GM18508 (cell line): ENCODE measurements at regions not wholly inside any gene's neighbourhood (a gene's known extent, or its start where the extent isn't known, plus 50 kb on each side); places are given as distances from the start of the nearest gene placed in this dataset.

Source experiments
- ATAC-seq: cut with Tn5 transposase; IDR thresholded peaks from one replicate; pipeline ENCODE4 v1.9.1; 2021; ENCODE audit warnings: moderate number of reproducible peaks; ENCODE audit not compliant: insufficient read depth, unreplicated experiment

DNA sequence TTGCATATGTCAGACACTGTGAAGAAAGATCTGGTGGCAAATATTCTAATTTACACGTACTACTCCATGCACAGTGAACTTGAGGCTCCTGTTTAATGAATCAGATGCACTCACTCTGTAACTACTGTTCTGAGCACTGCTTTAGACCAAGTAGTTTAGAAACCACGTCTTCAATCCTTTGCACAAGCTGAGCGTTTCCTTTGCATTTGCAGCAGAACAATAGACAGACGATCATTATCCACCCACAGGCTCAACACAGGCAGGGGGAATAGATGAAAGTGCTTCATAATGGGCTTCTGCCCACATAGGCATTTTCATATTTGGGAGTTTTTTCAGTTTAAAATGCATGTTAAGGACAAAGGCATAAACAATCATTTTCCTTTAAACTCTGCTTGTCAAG is 423.3 kb upstream of the ADAMTS16 start:
- no peak for ATAC-seq

DNA sequence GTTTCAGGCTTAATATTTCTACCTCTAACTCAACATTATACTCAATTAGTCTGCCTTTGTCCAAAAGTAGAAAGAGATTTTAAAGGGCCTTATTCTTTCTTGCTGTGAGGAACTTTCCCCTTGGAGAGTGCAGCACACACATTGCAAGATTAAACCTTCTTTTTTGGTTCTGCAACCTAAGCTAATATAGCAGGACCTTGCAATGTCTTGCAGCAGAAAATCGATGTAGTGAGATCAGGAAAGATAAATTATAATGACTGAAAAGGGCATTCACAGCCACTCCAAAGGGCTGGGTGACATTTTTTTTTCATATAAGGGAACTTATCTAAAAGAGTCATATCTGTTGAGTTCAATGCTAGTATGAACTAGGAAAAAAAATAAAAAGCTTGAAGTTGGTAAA is 422.7 kb upstream of the ADAMTS16 start:
- ATAC-seq, result no peak

DNA sequence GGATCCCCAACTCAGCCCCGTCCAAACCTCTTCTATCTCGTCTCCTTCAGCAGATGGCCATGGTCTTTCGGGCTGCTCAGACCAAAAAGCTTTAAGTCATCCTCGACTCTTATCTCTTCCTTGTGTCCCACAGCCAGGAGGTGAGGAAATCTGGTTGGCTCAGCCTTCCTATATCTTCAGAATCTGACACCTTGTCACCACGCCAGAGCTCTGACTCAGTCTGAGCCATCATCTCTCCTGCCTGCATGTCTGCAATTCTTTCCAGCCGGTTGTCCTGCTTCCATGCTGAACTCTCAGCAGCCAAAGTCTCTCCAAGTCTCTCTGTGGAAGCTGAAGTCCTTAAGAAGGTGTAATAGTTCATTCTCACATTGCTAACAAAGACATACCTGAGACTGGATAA is 419.3 kb upstream of the ADAMTS16 start:
- ATAC-seq, result no peak

DNA sequence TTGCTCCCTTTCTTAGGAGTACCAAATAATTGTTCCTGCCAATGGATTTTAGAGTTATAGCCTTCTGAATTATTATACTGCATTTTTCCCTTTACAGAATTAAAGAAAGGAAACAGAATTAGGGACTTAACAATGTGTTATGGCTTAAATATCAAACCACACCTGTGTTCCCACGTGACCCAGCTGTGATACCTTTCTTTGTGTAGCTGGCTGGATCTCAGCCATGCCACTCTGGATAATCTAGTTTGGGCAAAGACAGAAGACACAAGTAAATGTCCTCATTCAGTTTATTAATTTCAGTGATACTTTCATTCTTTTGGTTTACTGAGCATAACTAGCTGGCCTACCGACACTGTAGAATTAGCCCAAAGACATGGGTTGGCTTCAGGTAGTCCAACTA is 417.2 kb upstream of the ADAMTS16 start:
- no peak for ATAC-seq

DNA sequence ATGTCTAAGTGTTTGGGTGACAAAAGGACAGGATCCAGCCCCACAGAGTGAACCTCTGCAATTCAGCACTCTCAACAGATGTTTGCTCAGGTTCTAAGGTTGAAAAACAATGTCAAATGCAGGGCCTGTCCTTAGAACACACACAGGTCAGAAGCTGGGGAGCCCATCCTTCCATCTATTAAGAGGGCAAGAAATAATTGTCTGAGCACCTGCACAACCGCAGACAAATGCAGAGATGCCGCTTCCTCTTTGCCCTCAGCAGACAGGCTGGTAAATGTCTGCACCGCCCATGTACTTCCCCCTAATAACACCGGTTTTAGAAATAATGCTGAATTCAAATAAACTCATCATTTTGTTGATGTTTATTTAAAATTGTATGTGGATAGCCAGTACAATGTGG is 414.5 kb upstream of the ADAMTS16 start:
- ATAC-seq, result no peak

DNA sequence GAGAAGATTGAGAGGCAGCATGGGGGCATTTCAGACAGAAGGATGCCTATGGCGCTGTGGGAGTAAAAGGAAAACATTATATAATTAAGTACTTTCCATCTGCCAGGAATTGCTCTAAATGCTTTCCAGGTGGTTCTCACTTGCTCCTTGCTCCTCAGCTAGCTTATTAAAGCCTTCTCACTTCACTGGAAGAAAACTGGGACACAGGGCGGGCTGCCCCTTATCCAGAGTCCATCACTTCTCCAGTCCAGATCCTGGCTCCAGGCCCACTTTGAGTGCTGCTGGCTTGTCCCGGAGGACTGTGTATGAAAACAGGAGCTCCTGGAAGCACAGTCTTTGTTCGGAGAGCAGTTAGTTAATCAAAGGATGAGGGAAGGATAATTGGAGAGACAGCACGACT is 409.9 kb upstream of the ADAMTS16 start:
- no peak for ATAC-seq

DNA sequence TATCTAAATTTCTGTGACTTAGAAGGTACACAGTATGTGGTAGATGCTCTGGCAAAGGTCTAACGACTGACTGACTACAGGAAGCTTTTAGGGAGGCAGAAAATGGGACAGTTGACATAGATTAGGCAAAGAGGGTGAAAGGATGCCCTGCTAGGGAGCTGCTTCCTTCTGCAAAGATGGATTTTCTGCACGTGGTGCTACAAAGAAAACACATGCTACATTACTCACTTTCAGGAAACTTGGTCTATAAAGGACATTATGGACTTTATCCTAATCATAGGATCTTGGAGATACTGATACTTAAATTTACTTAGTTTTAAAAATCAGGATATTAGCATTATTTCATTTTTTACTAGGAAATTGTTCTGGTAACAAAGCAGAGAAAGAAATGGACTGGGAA is 405.8 kb upstream of the ADAMTS16 start:
- ATAC-seq, result no peak

DNA sequence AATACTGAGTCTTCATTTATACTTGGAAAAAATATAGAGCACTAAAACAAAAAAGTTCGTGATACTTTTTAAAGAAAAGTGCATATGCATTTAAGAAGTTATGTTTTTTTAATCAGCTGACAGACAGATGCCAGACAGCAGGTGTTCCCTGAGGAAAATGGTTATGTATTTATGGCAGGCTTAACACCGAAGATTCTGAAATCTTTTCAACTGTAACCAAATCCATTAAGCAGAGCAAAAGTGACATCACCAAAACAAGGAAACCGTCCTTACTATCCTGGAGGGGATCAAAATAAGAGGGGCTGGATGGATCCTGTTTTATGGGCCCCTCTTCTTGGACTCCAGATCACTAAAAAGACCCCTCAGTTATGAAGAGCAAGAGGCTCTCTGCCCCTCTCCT is 404.9 kb upstream of the ADAMTS16 start:
- no peak for ATAC-seq

DNA sequence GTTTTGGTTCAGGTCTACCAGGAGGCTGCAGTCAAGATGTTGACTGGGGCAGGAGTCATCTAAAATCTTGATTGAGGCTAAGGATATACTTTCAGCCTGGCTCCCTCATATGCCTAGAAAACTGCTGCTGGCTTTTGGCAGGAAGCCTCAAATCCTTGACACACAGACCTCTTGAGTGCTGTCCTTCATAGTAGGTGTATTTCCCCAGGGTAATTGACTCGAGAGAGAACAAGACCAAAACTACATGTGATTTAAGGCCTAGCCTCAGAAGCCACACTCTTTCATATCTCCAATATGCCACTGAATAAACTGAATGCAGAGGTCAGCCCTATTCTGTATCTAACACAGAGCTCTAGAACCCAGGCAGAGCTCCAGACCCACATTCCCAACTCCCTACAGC is 402.3 kb upstream of the ADAMTS16 start:
- no peak for ATAC-seq

DNA sequence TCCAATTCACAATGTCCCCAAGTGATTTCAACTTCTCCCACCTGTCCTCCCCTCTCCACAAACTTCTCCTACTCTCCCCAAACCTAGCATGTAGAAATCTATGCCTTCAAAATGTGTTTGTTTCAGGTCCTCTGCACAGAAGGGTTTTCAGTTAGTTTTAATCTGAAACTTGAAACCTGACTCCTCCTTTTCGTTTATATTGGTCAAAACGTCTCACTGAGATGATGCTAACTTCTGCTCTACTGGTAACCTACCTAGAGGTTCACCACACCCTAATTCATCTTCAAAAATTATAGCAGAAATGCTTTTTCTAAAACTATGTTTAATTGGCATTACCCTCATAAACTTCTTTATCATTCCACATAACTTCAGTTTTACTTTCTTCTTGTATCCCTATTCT is 401.8 kb upstream of the ADAMTS16 start:
- no peak for ATAC-seq

DNA sequence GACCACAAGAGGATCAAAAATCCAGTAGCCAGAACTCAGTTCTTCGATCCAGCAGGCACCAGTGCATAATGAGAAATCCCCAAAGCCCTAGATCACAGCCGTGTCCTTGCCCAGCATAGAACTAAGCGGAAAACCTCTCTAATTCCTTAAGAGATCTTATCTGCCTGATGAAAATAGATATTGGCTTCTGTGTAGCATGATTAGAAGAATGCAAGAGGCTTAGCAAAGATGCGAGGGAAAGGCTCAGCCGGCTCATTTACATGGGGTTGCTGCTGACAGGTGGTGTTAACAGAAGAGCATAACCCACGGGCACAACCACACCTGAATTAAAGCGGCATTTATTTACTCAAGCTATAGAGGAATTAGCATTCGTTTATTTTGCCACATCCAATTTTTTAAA is 400.0 kb upstream of the ADAMTS16 start:
- no peak for ATAC-seq

DNA sequence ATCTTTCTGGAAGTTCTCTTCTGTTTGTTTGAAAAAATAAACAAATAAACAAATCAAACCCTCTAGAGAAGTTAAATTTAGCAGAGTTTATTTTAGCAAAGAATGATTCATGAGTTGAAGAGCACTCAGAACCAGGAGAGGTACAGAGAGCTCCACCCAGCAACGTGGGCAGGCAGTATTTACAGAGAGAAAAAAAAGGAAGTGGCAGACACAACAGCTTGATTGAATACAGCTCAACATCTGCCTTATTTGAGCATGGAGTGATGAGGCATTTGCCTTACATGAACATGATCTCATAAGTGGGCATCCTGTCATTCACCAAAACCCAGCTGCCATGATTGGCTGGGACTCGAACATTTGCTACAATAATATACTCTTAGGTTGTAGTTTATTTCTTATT is 381.6 kb upstream of the ADAMTS16 start:
- ATAC-seq, result no peak

DNA sequence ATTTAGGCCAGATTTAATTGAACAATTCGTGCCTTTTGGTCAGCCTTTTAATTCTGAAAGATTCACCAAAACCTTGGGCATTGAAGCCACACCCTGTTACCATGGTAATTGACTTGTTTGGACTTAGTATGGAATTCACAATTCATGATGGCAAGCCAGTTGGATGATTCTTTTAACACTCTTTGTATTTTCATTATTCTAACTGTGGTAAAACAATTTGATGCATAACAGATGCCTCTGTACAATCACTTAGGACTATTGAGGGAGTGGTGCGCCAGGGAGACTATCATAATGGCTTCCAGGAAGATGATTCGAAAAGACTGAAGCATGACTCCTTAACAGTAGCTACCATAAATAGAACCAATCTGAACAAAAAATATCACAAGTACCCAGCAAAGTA is 381.1 kb upstream of the ADAMTS16 start:
- no peak for ATAC-seq

DNA sequence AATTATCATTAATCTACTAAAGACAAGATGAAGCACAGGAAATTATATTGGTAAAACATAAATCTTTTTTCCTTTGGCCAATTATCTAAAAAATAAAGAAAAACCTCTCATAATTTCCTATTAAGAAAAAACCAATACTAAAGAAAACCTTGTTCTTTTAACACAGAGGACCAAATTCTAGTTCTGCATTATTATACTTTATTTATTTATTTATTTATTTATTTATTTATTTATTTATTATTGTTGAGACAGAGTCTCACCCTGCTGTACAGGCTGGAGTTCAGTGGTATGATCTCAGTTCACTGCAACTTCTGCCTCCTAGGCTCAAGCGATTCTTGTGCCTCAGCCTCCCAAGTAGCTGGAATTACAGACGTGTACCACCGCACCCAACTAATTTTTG is 377.8 kb upstream of the ADAMTS16 start:
- ATAC-seq, result no peak

DNA sequence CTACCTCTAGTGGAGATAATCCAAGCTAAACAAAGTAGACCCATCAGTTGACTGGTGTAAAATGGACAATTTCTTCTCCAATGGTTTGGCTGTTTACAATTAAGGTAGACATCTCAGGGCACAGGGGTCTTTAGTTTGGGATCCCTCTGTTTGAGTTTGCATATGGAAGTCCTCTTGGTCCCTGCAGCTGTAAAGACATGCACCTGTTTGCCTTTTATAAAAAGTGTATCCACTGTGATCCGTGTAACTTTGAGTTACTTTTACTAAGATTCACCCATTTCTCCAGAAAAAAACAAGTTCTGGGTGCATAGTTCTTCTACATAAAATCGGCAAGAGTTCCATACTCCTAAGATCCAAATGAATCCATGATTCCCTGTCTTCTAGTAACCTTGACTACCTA is 374.7 kb upstream of the ADAMTS16 start:
- ATAC-seq, result no peak

DNA sequence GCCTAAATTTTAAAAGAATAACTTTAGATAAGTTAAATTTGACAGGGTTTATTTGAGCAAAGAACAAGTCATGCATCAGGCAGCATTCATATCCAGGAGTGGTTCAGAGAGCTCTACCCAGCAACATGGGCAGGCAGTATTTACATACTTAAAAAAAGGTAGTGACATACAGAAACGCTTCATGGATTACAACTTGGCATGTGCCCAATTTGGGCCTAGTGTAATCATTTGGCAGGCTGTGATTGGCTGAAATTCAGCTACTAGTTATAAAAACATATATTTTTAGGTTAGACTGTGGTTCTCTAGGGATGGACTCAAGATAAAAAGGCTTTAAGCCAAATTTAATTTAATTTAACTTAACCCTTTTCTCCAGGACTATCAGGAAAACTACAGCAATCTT is 374.0 kb upstream of the ADAMTS16 start:
- ATAC-seq, result no peak

DNA sequence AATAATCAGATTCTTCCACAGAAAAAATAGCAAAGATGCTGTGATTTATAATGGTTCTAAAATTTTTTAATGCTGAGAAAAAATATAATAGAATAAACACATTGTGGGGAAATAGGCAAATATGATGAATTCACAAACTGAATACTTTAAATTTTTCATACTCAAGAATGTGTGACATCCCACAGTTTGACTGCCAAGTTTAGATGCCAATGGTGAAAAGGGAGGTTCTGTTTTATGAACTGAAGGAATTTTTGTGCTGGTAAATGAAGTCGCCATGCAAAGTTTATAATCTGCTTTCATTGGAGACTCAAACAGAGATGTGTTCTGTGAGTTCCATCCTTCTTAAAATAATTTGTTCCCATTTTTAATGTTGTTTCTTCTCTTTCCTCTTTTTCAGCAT is 367.5 kb upstream of the ADAMTS16 start:
- no peak for ATAC-seq

DNA sequence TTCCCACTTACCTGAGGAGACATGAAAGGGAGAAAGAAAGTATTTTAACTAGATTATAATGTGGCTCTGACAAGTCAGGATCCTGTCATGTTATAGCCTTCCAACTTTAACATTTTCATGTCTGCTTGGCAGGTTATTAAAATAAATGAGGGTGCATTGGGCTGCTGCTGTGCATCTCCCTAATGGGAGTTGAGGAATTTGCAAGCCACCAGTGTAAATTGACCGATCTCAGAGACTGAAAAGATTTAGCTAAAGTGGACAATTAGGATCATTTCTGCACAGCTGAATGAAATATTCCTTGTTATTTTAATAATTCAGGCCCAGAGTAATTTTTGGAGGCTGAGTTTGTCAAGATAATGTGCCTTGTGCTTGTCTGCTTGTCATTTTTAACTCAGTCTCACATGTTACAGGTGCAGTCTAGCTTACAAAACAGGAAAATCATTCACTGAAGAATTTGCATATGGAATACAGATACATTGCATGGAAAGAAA is 366.3 kb upstream of the ADAMTS16 start:
- no peak for ATAC-seq

DNA sequence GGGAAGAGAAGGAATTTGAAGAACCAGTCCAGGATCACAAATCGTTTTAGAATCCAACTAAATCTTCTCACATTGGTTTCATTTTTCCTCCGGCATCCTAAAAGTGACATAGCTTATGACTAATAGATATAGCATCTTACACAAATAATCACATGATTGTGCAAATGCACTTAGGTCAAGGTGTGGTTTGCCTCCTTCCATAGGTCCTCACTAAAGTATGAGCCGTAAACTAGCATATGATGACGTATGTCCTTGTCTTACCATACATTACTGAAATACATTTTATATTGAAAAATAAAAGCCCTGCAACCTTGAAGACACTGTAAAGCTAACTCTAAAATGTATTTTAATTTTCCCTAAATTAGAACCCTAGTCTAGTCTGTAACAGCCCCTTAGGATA is 362.7 kb upstream of the ADAMTS16 start:
- no peak for ATAC-seq

DNA sequence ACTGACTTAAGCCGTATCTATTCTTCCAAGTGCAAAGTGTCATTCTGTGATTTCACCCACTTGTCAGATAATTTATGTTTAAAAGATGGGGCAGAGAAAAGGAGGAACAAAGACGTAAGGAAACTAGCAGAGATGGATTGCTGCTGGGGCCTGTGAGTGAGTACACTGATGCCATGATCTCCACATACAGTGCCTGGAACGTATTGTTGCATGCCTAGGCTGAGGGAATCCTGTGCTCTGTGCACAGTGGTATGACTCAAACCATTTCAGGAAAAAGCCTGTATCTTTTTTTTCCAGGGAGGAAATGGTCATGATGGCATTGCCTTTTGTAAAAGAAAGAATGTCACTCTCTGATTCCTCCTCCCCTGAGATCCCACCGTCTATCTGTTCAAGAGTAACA is 359.5 kb upstream of the ADAMTS16 start:
- ATAC-seq, result no peak

DNA sequence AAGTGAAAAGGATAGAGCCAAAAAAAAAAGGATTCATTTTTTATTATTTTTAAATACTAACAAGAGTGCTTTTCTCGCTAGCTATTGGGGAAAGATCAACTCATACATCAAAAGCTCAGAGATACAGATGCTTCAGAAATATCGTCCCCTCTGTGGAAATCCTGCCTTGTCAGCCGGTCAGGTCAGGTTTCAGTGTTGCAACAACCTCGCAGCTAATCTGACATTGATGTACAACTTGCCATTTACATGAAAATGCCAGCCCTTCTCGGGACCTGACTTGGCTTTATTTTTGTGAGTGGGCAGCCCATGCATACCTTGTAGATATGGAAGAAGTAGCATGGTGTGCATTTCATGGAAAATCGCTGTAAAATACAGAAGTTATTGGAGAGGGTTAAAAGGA is 358.8 kb upstream of the ADAMTS16 start:
- ATAC-seq, result no peak

DNA sequence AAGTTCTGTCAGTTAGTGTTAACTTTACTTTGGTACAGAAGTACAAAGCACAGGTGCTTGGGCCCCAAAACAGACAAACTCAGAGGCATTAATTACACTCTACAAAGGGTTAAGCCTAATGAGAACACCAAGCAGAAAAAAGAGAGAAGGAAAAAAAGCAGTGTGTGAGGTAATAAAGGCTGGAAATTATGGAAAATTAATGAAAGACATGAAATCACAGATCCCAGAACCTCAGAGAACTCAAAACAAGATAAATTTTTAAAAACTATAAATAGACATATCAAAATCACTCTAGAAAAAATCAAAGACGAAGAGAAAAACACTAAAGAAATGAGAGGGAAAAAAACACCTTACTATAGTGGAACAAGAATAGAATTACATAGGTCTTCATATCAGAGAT is 354.2 kb upstream of the ADAMTS16 start:
- no peak for ATAC-seq

DNA sequence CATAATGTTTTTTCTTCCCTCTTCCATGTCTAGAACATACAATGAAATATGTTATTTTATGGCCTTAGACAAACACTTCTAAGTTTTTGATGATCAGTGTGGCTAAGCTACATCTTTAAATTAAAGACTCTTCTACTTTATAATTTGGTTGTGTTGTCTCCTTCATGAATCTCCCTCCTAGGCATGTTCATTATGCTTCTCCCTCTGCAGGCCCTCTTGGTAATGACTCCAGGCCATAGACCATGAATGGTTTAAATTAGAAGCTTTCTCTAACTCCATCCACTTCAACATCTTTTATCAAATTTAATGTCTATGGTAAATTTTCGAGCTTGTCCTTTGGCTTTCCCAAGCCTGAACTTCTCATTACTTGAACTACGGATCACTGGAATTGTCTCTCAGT is 342.7 kb upstream of the ADAMTS16 start:
- no peak for ATAC-seq
